ENCODE measurements at regions not wholly inside any gene's neighbourhood (a gene's known extent, or its start where the extent isn't known, plus 50 kb on each side); places are given as distances from the start of the nearest gene placed in this dataset.

DNA sequence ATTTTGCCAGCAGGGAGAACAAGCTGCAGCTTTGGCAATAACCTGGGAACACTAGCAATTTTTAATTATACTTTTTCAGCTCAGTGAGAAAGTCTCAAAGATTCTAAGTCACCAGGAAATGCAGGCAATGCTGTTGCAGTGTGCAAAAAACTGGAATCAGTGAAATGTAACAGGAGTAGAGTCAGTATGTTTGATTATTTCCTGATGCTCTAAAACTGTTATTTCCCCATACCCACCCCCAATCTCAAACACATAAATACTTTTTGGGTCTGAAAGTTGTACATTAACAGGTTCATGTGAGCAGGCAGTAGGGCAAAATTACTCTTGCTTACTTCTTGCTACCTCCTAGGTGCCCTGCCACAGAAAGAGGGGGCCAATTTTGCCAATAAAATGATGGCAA, 65.4 kb upstream of the BEND6 start:
- no peak overlapping the region for H3K4me3 ChIP-seq
- H3K9me3 ChIP-seq (replicated peaks; ENCODE audit: control insufficient read depth, insufficient read depth, low read length): no peaks in the 10 kb centered on the region
- ChIA-PET POLR2A (no interaction called here), RAD21 (ENCODE audit: unreplicated experiment) (interaction anchor here (4.2 kb wide), 1 partner anchor 26 kb away, joined by 27 read pairs; no protein-coding TSS in a partner anchor), CTCF (interaction anchor here (1.2 to 5.8 kb wide), 7 partner anchors 12 to 134 kb away, joined by 3 to 66 read pairs (median 7); no protein-coding TSS in a partner anchor), SMC1A (ENCODE audit: uncharacterized antibody, unreplicated experiment) (interaction anchor here (1.1 to 1.5 kb wide), 8 partner anchors 11 to 120 kb away, joined by 3 to 6 read pairs (median 4); no protein-coding TSS in a partner anchor)
- FAIRE-seq (no peak), ATAC-seq (peak; percentile 6; the same call in 1 of the 3 replicates), DNase-seq (ENCODE audit: low read depth, low spot score) (no peak)
- intact Hi-C loops (cut with micrococcal nuclease; ENCODE audit: unreplicated experiment) (no loop called here), in situ Hi-C loops (cut with MboI) (no loop called here)
- no peaks in the 10 kb centered on the region for H3K27me3 ChIP-seq (replicated peaks in 1 of 2; ENCODE audit: control insufficient read depth in 2 of 2, insufficient read depth in 2 of 2, low read length in 1 of 2)
- H3K36me3 ChIP-seq (ENCODE audit: control insufficient read depth in 2 of 2, insufficient read depth in 2 of 2, low read length in 1 of 2): no peaks in the 10 kb centered on the region
- no peaks in the 10 kb centered on the region for H3K79me2 ChIP-seq (ENCODE audit: control insufficient read depth, insufficient read depth, low read length)
- H3K4me1 ChIP-seq (ENCODE audit: control insufficient read depth, insufficient read depth, low read length): peaks cover 30% of the 10 kb centered on the region
- H3K9ac ChIP-seq (ENCODE audit: control insufficient read depth, insufficient read depth, low read length): no peak overlapping the region; the same call in 1 of the 2 replicates
- TF ChIP-seq STAT1 (conservative IDR thresholded peaks at IDR 0.05) (no peak), ZZZ3 (IDR thresholded peaks at IDR 0.05; ENCODE audit: control insufficient read depth, insufficient read length, low read depth) (no peak)
- TF ChIP-seq, protein P1, sequence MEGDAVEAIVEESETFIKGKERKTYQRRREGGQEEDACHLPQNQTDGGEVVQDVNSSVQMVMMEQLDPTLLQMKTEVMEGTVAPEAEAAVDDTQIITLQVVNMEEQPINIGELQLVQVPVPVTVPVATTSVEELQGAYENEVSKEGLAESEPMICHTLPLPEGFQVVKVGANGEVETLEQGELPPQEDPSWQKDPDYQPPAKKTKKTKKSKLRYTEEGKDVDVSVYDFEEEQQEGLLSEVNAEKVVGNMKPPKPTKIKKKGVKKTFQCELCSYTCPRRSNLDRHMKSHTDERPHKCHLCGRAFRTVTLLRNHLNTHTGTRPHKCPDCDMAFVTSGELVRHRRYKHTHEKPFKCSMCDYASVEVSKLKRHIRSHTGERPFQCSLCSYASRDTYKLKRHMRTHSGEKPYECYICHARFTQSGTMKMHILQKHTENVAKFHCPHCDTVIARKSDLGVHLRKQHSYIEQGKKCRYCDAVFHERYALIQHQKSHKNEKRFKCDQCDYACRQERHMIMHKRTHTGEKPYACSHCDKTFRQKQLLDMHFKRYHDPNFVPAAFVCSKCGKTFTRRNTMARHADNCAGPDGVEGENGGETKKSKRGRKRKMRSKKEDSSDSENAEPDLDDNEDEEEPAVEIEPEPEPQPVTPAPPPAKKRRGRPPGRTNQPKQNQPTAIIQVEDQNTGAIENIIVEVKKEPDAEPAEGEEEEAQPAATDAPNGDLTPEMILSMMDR (IDR thresholded peaks at IDR 0.05 in 2 of 3, conservative IDR thresholded peaks at IDR 0.05 in 1 of 3; ENCODE audit: control insufficient read depth in 2 of 3, extremely low read depth in 1 of 3, insufficient read depth in 1 of 3, low read depth in 3 of 3, low read length in 3 of 3): no peak
- H4K20me1 ChIP-seq (ENCODE audit: control insufficient read depth, insufficient read depth): no peaks in the 10 kb centered on the region
- peak overlapping the region; percentile 54 for H2AFZ ChIP-seq (ENCODE audit: control insufficient read depth, low read depth, low read length)
- H3K4me2 ChIP-seq (ENCODE audit: control insufficient read depth, insufficient read depth): peak overlapping the region; percentile 42; the same call in 1 of the 2 replicates
- peak overlapping the region; percentile 65 for H3K27ac ChIP-seq (ENCODE audit: control insufficient read depth, insufficient read depth)
- BruUV-seq (replicated peaks): no TSS peak

DNA sequence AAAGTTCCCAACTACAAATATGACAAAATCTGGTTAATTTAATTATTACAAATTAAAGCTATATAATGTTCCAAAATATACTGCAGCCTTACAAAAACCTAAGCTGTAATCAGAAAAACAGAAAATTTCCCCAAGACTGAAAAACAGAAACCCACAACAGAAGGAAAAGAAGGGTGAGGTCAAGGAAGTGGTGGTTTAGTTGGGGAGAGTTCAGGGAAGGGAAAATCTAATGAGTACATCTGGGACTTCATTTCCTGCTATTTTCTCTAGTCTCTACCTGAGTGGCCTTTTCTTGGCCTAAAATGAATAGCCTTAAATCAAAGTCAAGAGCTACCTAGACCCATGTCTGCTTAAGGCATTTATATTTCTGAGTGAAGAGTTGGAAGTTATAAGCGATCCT, 66.2 kb upstream of the BEND6 start:
- in situ Hi-C loops (cut with MboI) (no loop called here), intact Hi-C loops (cut with micrococcal nuclease; ENCODE audit: unreplicated experiment) (no loop called here)
- Histone ChIP-seq H3K27ac (ENCODE audit: control insufficient read depth, insufficient read depth) (no peak overlapping the region; the same call in 1 of the 2 replicates), H3K27me3 (replicated peaks in 1 of 2; ENCODE audit: control insufficient read depth in 2 of 2, insufficient read depth in 2 of 2, low read length in 1 of 2) (no peaks in the 10 kb centered on the region), H3K4me1 (ENCODE audit: control insufficient read depth, insufficient read depth, low read length) (peaks cover 30% of the 10 kb centered on the region), H2AFZ (ENCODE audit: control insufficient read depth, low read depth, low read length) (no peak overlapping the region), H3K79me2 (ENCODE audit: control insufficient read depth, insufficient read depth, low read length) (no peaks in the 10 kb centered on the region), H3K9me3 (replicated peaks; ENCODE audit: control insufficient read depth, insufficient read depth, low read length) (no peaks in the 10 kb centered on the region), H3K9ac (ENCODE audit: control insufficient read depth, insufficient read depth, low read length) (no peak overlapping the region), H4K20me1 (ENCODE audit: control insufficient read depth, insufficient read depth) (no peaks in the 10 kb centered on the region), H3K4me3 (no peak overlapping the region), H3K4me2 (ENCODE audit: control insufficient read depth, insufficient read depth) (no peak overlapping the region), H3K36me3 (ENCODE audit: control insufficient read depth in 2 of 2, insufficient read depth in 2 of 2, low read length in 1 of 2) (no peaks in the 10 kb centered on the region)
- ATAC-seq (no peak), DNase-seq (ENCODE audit: low read depth, low spot score) (no peak), FAIRE-seq (no peak)
- no peak for TF ChIP-seq SP1 (IDR thresholded peaks at IDR 0.05; ENCODE audit: low read depth, low read length)
- peak; percentile 52; the same call in 1 of the 2 replicates for TF ChIP-seq RUNX3 (IDR thresholded peaks at IDR 0.05; ENCODE audit: low read length)
- 100% methylated on average over 1 of the region's 1 CpG for WGBS (ENCODE audit: insufficient coverage, insufficient replicate concordance, low lambda C conversion rate, missing lambda C conversion rate)
- ChIA-PET SMC1A (ENCODE audit: uncharacterized antibody, unreplicated experiment) (interaction anchor here (0.8 to 1.4 kb wide), 7 partner anchors 10 to 130 kb away, joined by 3 to 6 read pairs (median 4); no protein-coding TSS in a partner anchor), POLR2A (interaction anchor here (1.0 kb wide), 1 partner anchor 23 kb away, joined by 3 read pairs; no protein-coding TSS in a partner anchor), CTCF (interaction anchor here (0.9 to 5.8 kb wide), 5 partner anchors 13 to 121 kb away, joined by 3 to 66 read pairs (median 4); no protein-coding TSS in a partner anchor), RAD21 (ENCODE audit: unreplicated experiment) (interaction anchor here (1.2 to 4.2 kb wide), 2 partner anchors 25 to 37 kb away, joined by 4 to 27 read pairs; no protein-coding TSS in a partner anchor)
- no TSS peak for BruUV-seq (replicated peaks)
